Ascending aorta (tissue), 2 donors: ENCODE measurements at regions not wholly inside any gene's neighbourhood (a gene's known extent, or its start where the extent isn't known, plus 50 kb on each side); places are given as distances from the start of the nearest gene placed in this dataset.

Experiments
- DNase-seq, 2 donors: peaks; one replicate each; pipeline ENCODE4 v3.0.0-alpha.2; 2019; ENCODE audit warnings: low spot score in 2 of 2
- H3K27ac ChIP-seq, 2 donors: fragments of 200-600 bp; sonication (generic); one replicate each; pipeline ENCODE4 v1.5.1; 2016 to 2017; ENCODE audit warnings: mild to moderate bottlenecking in 1 of 2
- H3K27me3 ChIP-seq: fragments of 200-600 bp; sonication (generic); one replicate; pipeline ENCODE4 v1.5.1; 2017
- H3K36me3 ChIP-seq, 2 donors: fragments of 200-600 bp; sonication (generic); one replicate each; pipeline ENCODE4 v1.5.1; 2016
- H3K4me1 ChIP-seq, 2 donors: fragments of 200-600 bp; sonication (generic); one replicate each; pipeline ENCODE4 v1.5.1; 2016 to 2017; ENCODE audit warnings: mild to moderate bottlenecking in 1 of 2
- H3K4me3 ChIP-seq, 2 donors: fragments of 200-600 bp; sonication (generic); one replicate each; pipeline ENCODE4 v1.5.1; 2016 to 2017; ENCODE audit warnings: mild to moderate bottlenecking in 1 of 2
- H3K9me3 ChIP-seq, 2 donors: fragments of 200-600 bp; sonication (generic); one replicate each; pipeline ENCODE4 v1.5.1; 2016
- intact Hi-C: fragments of 100-400 bp; cut with DNase I; formaldehyde crosslinking; loops from one replicate; pipeline ENCODE4 v1.15.1; 2023
- TF ChIP-seq, protein P1 (sequence below), 3 experiments: fragments of 200-600 bp in 2 of 3; fragments of 450-650 bp in 1 of 3; sonication (generic) in 2 of 3; IDR thresholded peaks; one replicate each; pipeline ENCODE4 v1.5.1; 2016 to 2019; ENCODE audit warnings: antibody characterized with exemption in 3 of 3, mild to moderate bottlenecking in 1 of 3, moderate library complexity in 1 of 3

DNA sequence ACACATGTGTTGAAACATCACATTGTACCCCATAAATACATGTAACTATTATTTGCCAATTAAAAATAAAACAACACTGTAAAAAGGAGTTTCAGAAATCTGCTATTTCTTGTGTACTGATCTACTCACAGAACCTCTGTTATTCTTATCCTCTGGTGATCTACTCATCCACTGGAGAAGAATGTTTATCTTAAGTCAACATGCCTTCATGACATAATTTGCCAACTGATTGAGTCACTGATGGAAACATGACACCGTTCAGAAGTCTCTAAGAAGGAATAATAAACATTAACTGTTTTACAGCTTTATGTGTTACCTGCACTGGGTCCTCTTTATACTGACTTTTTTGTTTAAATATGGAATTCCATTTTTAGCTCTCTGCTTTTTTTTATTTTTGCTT lies 555.2 kb downstream of the DCDC2C start:
- TF ChIP-seq, protein P1, sequence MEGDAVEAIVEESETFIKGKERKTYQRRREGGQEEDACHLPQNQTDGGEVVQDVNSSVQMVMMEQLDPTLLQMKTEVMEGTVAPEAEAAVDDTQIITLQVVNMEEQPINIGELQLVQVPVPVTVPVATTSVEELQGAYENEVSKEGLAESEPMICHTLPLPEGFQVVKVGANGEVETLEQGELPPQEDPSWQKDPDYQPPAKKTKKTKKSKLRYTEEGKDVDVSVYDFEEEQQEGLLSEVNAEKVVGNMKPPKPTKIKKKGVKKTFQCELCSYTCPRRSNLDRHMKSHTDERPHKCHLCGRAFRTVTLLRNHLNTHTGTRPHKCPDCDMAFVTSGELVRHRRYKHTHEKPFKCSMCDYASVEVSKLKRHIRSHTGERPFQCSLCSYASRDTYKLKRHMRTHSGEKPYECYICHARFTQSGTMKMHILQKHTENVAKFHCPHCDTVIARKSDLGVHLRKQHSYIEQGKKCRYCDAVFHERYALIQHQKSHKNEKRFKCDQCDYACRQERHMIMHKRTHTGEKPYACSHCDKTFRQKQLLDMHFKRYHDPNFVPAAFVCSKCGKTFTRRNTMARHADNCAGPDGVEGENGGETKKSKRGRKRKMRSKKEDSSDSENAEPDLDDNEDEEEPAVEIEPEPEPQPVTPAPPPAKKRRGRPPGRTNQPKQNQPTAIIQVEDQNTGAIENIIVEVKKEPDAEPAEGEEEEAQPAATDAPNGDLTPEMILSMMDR (IDR thresholded peaks at IDR 0.05) = no peak
- H3K4me1 ChIP-seq = no peaks in the 10 kb centered on the region
- H3K4me3 ChIP-seq = no peak overlapping the region
- intact Hi-C loops = no loop called here
- H3K27ac ChIP-seq = no peak overlapping the region
- no peaks in the 10 kb centered on the region for H3K9me3 ChIP-seq
- no peaks in the 10 kb centered on the region for H3K36me3 ChIP-seq
- no peaks in the 10 kb centered on the region for H3K27me3 ChIP-seq
- DNase-seq = no peak

DNA sequence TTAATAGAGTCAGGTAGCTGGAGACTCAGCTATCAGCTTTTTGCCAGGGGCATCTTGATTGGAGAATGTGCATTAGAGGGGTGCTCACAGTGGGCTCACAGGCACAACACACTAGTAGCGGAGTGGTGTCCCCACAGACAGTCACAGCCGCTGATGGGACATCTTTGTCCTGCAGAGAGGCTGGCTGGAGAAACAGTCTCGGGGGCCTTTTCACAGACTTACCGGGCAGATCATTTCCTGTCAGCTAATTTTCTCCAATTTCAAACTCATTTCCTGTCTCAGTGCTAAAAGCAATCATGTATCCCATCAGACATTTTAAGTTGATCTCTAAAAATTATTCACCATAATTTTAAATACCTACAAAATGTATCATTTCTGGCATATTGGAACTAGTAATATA lies 562.6 kb downstream of the DCDC2C start:
- TF ChIP-seq, protein P1 (IDR thresholded peaks at IDR 0.05) = no peak
- Histone ChIP-seq H3K4me1 (no peaks in the 10 kb centered on the region), H3K27ac (no peak overlapping the region), H3K36me3 (no peaks in the 10 kb centered on the region), H3K27me3 (no peaks in the 10 kb centered on the region), H3K4me3 (no peak overlapping the region), H3K9me3 (no peaks in the 10 kb centered on the region)
- intact Hi-C loops = no loop called here
- DNase-seq = no peak

DNA sequence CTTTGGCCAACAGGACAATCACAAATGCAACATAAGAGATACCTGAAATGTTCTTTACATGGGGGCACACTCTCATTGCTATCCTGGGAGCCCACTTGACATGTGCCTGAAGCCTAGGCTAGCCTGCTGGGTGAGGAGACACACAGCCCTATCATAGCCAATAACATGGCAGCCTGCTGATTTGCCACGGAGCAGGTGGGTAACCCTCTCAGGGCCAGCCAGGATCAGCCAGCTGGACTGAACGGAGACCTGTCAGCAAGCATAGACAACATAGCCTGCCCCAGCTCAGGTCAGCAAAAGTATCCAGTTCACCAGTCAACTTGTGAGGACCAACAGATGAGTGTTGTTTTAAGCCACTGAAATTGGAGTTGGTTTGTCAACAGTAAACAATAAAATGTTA lies 566.5 kb downstream of the DCDC2C start:
- no peaks in the 10 kb centered on the region for H3K4me1 ChIP-seq
- H3K27ac ChIP-seq = no peak overlapping the region
- H3K27me3 ChIP-seq = no peaks in the 10 kb centered on the region
- DNase-seq = no peak
- intact Hi-C loops = no loop called here
- H3K9me3 ChIP-seq = no peaks in the 10 kb centered on the region
- H3K4me3 ChIP-seq = no peak overlapping the region
- TF ChIP-seq, protein P1 (IDR thresholded peaks at IDR 0.05) = no peak
- no peaks in the 10 kb centered on the region for H3K36me3 ChIP-seq

DNA sequence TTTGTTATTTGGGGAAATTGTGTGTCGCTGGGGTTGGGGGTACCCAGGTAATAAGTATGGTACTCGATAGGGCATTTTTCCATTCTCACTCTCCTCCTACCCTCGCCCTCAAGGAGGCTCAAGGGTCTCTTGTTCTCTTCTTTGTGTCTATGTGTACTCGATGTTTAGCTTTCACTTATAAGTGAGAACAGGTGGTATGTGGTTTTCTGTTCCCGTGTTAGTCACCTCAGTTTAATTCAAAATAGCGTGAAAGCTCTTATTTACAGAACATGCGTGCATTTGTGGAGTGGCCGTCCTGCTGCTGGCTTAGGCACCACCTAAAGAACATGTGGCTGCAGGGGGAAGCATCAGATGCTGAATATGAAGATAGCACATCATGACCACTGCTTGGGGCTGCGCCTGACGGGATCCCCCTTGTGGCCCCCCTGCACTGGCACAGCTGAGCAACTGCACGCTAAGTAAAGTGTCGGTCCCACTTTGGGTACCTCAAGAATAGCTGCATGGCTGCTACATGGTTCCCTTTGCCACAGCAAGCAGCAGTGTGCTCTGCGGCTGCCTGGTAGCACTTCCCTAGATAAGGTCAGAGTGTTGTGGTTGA lies 569.0 kb downstream of the DCDC2C start:
- no peak overlapping the region for H3K27ac ChIP-seq
- intact Hi-C loops = no loop called here
- H3K36me3 ChIP-seq = no peaks in the 10 kb centered on the region
- TF ChIP-seq, protein P1 (IDR thresholded peaks at IDR 0.05) = no peak
- H3K9me3 ChIP-seq = no peaks in the 10 kb centered on the region
- no peak for DNase-seq
- no peaks in the 10 kb centered on the region for H3K4me1 ChIP-seq
- no peak overlapping the region for H3K4me3 ChIP-seq
- no peaks in the 10 kb centered on the region for H3K27me3 ChIP-seq

DNA sequence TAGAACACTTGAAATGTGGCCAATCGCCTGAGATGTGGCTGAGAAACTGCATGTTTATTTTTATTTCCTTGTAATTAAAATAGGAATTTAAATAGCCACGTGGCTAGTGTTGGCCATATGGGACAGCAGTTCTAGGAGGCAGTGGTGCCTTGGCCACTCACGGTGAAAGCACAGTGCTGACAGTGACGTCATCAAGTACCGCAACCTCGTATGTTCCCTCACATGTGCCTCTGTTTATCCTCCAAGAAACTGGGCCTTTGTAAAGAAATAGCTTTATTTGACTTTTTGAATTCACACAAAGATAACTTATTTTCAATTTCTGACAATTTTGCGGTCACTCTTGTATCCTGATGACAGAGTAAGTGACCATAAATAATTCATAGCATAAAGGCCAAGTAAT lies 575.0 kb downstream of the DCDC2C start:
- H3K36me3 ChIP-seq = no peaks in the 10 kb centered on the region
- intact Hi-C loops = no loop called here
- H3K27ac ChIP-seq = no peak overlapping the region
- H3K27me3 ChIP-seq = no peaks in the 10 kb centered on the region
- no peaks in the 10 kb centered on the region for H3K9me3 ChIP-seq
- H3K4me1 ChIP-seq = no peaks in the 10 kb centered on the region
- TF ChIP-seq, protein P1 (IDR thresholded peaks at IDR 0.05) = no peak
- DNase-seq = no peak
- H3K4me3 ChIP-seq = no peak overlapping the region

DNA sequence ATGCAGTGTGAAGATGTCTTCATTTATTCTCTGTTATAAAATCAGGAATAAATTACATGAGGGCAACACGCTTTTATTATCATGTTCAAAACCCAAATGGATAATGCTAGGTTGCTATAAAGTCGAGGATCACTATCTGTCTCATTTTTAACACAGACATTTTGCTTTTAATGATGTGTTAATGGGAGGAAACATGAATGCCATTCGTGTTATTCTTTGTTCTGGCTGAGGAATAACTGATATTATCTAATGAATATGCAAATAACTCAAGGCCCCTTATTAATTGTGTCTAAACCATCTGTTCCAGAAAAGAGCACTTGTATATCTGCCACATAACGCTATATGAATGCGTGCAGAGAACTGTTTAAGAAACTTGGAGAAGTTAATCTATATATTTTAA lies 576.1 kb downstream of the DCDC2C start:
- Histone ChIP-seq H3K4me1 (no peaks in the 10 kb centered on the region), H3K4me3 (no peak overlapping the region), H3K27me3 (no peaks in the 10 kb centered on the region), H3K36me3 (no peaks in the 10 kb centered on the region), H3K9me3 (no peaks in the 10 kb centered on the region), H3K27ac (no peak overlapping the region)
- intact Hi-C loops = no loop called here
- DNase-seq = no peak
- TF ChIP-seq, protein P1 (IDR thresholded peaks at IDR 0.05) = no peak
